ENCODE measurements at regions not wholly inside any gene's neighbourhood (a gene's known extent, or its start where the extent isn't known, plus 50 kb on each side); places are given as distances from the start of the nearest gene placed in this dataset.

GRCh38 chr9:38263532-38263931, 129.0 kb upstream of the ALDH1B1 start:
- DNase-seq (ENCODE audit: low spot score): no peak
- WGBS: 51% methylated on average over 1 of the region's 1 CpG
- H3K27ac ChIP-seq (ENCODE audit: low read depth in 1 of 2, low read length in 2 of 2): no peak overlapping the region
- no peak overlapping the region for H3K9ac ChIP-seq (ENCODE audit: low read depth in 1 of 2, low read length in 2 of 2)
- peaks cover 0 to 3% (median 0%) of the 10 kb centered on the region in 4 donors for H3K27me3 ChIP-seq (ENCODE audit: control insufficient read depth in 4 of 4, insufficient read depth in 4 of 4, low read length in 3 of 4)
- no peaks in the 10 kb centered on the region for H3K36me3 ChIP-seq (ENCODE audit: control insufficient read depth in 4 of 4, insufficient read depth in 3 of 4, low read depth in 1 of 4, low read length in 3 of 4)
- peaks cover 0 to 12% (median 3%) of the 10 kb centered on the region in 4 donors for H3K9me3 ChIP-seq (ENCODE audit: control insufficient read depth in 4 of 4, low read length in 3 of 4)
- no peak overlapping the region for H3K4me3 ChIP-seq (ENCODE audit: low read depth in 1 of 3, low read length in 3 of 3)
- TF ChIP-seq, protein P1, sequence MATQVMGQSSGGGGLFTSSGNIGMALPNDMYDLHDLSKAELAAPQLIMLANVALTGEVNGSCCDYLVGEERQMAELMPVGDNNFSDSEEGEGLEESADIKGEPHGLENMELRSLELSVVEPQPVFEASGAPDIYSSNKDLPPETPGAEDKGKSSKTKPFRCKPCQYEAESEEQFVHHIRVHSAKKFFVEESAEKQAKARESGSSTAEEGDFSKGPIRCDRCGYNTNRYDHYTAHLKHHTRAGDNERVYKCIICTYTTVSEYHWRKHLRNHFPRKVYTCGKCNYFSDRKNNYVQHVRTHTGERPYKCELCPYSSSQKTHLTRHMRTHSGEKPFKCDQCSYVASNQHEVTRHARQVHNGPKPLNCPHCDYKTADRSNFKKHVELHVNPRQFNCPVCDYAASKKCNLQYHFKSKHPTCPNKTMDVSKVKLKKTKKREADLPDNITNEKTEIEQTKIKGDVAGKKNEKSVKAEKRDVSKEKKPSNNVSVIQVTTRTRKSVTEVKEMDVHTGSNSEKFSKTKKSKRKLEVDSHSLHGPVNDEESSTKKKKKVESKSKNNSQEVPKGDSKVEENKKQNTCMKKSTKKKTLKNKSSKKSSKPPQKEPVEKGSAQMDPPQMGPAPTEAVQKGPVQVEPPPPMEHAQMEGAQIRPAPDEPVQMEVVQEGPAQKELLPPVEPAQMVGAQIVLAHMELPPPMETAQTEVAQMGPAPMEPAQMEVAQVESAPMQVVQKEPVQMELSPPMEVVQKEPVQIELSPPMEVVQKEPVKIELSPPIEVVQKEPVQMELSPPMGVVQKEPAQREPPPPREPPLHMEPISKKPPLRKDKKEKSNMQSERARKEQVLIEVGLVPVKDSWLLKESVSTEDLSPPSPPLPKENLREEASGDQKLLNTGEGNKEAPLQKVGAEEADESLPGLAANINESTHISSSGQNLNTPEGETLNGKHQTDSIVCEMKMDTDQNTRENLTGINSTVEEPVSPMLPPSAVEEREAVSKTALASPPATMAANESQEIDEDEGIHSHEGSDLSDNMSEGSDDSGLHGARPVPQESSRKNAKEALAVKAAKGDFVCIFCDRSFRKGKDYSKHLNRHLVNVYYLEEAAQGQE (IDR thresholded peaks at IDR 0.05): no peak
- TF ChIP-seq TAF1 (conservative IDR thresholded peaks at IDR 0.05) (no peak), RAD21 (IDR thresholded peaks at IDR 0.05) (peak; percentile 56 to 60)
- H3K4me1 ChIP-seq (ENCODE audit: control insufficient read depth in 4 of 4, insufficient read depth in 4 of 4, low read length in 3 of 4): no peaks in the 10 kb centered on the region

DNA sequence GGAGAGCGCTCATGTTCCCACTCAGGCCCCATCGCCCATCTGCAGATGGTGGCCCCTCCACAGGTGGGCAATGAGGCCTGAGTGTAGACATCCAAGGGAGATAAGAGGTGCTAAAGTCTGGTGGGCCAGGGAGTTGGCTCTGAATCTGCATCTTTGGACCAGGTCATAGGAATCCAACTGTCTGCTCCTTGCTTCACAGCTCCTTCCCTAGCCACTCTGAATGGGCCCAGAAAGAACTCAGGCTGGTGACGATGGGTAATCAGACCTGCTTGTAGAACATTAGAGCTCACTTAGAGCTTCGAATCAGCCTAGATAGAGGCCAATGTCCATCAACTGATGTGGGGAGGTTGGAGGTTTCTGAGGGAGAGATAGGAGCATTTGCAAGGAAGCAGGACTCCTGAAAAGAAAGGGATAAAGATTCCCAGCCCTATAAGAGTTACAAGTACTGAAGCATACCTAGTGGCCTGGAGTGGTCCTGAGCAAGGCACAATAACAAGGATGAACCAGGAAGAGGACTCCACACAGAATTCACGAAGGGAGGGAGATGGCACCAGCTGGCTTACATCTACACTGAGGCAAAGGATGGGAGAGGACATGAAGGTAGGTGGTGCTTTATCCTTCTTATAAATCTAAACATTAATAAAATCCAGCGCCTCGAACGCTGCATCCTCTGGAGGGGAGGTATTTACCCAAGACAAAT, 132.8 kb upstream of the ALDH1B1 start:
- no peak overlapping the region for H3K9ac ChIP-seq (ENCODE audit: low read depth in 1 of 2, low read length in 2 of 2)
- WGBS: 91% methylated on average over 8 of the region's 8 CpGs
- H3K9me3 ChIP-seq (ENCODE audit: control insufficient read depth in 4 of 4, low read length in 3 of 4): peaks cover 0 to 2% (median 2%) of the 10 kb centered on the region in 4 donors
- no peaks in the 10 kb centered on the region for H3K36me3 ChIP-seq (ENCODE audit: control insufficient read depth in 4 of 4, insufficient read depth in 3 of 4, low read depth in 1 of 4, low read length in 3 of 4)
- no peak for TF ChIP-seq TAF1 (conservative IDR thresholded peaks at IDR 0.05)
- TF ChIP-seq RAD21 (IDR thresholded peaks at IDR 0.05): no peak
- no peak for TF ChIP-seq EGR1 (IDR thresholded peaks at IDR 0.05; ENCODE audit: low read depth in 2 of 2)
- TF ChIP-seq NR2F2 (IDR thresholded peaks at IDR 0.05): no peak
- H3K27ac ChIP-seq (ENCODE audit: low read depth in 1 of 2, low read length in 2 of 2): no peak overlapping the region
- no peaks in the 10 kb centered on the region for H3K4me1 ChIP-seq (ENCODE audit: control insufficient read depth in 4 of 4, insufficient read depth in 4 of 4, low read length in 3 of 4)
- DNase-seq (ENCODE audit: low spot score): no peak
- peaks cover 0 to 3% (median 0%) of the 10 kb centered on the region in 4 donors for H3K27me3 ChIP-seq (ENCODE audit: control insufficient read depth in 4 of 4, insufficient read depth in 4 of 4, low read length in 3 of 4)
- no peak overlapping the region for H3K4me3 ChIP-seq (ENCODE audit: low read depth in 1 of 3, low read length in 3 of 3)

- 73% methylated on average over 2 of the region's 2 CpGs for WGBS
- peaks cover 0 to 2% (median under 1%) of the 10 kb centered on the region in 4 donors for H3K9me3 ChIP-seq (ENCODE audit: control insufficient read depth in 4 of 4, low read length in 3 of 4)
- H3K27ac ChIP-seq (ENCODE audit: low read depth in 1 of 2, low read length in 2 of 2): no peak overlapping the region
- H3K4me3 ChIP-seq (ENCODE audit: low read depth in 1 of 3, low read length in 3 of 3): no peak overlapping the region
- H3K36me3 ChIP-seq (ENCODE audit: control insufficient read depth in 4 of 4, insufficient read depth in 3 of 4, low read depth in 1 of 4, low read length in 3 of 4): no peaks in the 10 kb centered on the region
- no peak for DNase-seq (ENCODE audit: low spot score)
- TF ChIP-seq HNF4G (IDR thresholded peaks at IDR 0.05): no peak
- TF ChIP-seq NR2F2 (IDR thresholded peaks at IDR 0.05): no peak
- TF ChIP-seq CTCF (IDR thresholded peaks at IDR 0.05; ENCODE audit: low read depth, low read length, missing input control): no peak
- TF ChIP-seq SP1 (IDR thresholded peaks at IDR 0.05): no peak
- no peak for TF ChIP-seq HNF4A (conservative IDR thresholded peaks at IDR 0.05)
- TF ChIP-seq FOXA2 (IDR thresholded peaks at IDR 0.05): no peak
- TF ChIP-seq, protein P2, sequence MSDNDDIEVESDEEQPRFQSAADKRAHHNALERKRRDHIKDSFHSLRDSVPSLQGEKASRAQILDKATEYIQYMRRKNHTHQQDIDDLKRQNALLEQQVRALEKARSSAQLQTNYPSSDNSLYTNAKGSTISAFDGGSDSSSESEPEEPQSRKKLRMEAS (IDR thresholded peaks at IDR 0.05): no peak
- TF ChIP-seq YY1 (IDR thresholded peaks at IDR 0.05): no peak
- no peak for TF ChIP-seq ATF3 (IDR thresholded peaks at IDR 0.05)
- TF ChIP-seq RAD21 (IDR thresholded peaks at IDR 0.05): no peak
- TF ChIP-seq, protein P1 (IDR thresholded peaks at IDR 0.05): no peak
- no peak for TF ChIP-seq JUND (IDR thresholded peaks at IDR 0.05)
- no peak for TF ChIP-seq GABPA (IDR thresholded peaks at IDR 0.05 in 1 of 2, conservative IDR thresholded peaks at IDR 0.05 in 1 of 2)
- TF ChIP-seq EGR1 (IDR thresholded peaks at IDR 0.05; ENCODE audit: low read depth in 2 of 2): no peak
- no peak for TF ChIP-seq FOXA1 (IDR thresholded peaks at IDR 0.05)
- H3K4me1 ChIP-seq (ENCODE audit: control insufficient read depth in 4 of 4, insufficient read depth in 4 of 4, low read length in 3 of 4): no peaks in the 10 kb centered on the region
- H3K27me3 ChIP-seq (ENCODE audit: control insufficient read depth in 4 of 4, insufficient read depth in 4 of 4, low read length in 3 of 4): peaks cover 0 to 3% (median 0%) of the 10 kb centered on the region in 4 donors
- H3K9ac ChIP-seq (ENCODE audit: low read depth in 1 of 2, low read length in 2 of 2): no peak overlapping the region
These were observed 133.4 kb upstream of the ALDH1B1 start for GRCh38 chr9:38259056-38259455.

All from liver (tissue), 8 donors.